Gastrocnemius medialis (tissue), 4 donors: ENCODE measurements at regions not wholly inside any gene's neighbourhood (a gene's known extent, or its start where the extent isn't known, plus 50 kb on each side); places are given as distances from the start of the nearest gene placed in this dataset.

Experiments
- CTCF ChIP-seq, 5 experiments: fragments of 450-650 bp in 3 of 5; fragments of 200-600 bp in 2 of 5; sonication (generic) in 2 of 5; IDR thresholded peaks in 4 of 5; conservative IDR thresholded peaks in 1 of 5; 1 replicate in 4 of 5; 2 replicates in 1 of 5; pipeline ENCODE4 v1.5.1; 2016 to 2019; ENCODE audit warnings: antibody characterized with exemption in 5 of 5, mild to moderate bottlenecking in 3 of 5, moderate library complexity in 3 of 5
- POLR2A ChIP-seq, 2 donors: fragments of 450-650 bp; IDR thresholded peaks; one replicate each; pipeline ENCODE4 v1.6.1; 2017; ENCODE audit warnings: antibody characterized with exemption in 2 of 2, mild to moderate bottlenecking in 2 of 2, moderate library complexity in 2 of 2

- TF ChIP-seq CTCF (IDR thresholded peaks at IDR 0.05 in 4 of 5, conservative IDR thresholded peaks at IDR 0.05 in 1 of 5) = no peak
- TF ChIP-seq POLR2A (IDR thresholded peaks at IDR 0.05) = no peak
Measured at GRCh38 chr2:239689410-239689809, 288.6 kb upstream of the HDAC4 start.
